HG02884 (cell line): ENCODE measurements at regions not wholly inside any gene's neighbourhood (a gene's known extent, or its start where the extent isn't known, plus 50 kb on each side); places are given as distances from the start of the nearest gene placed in this dataset.
"Not testable (repeated sequence)": the region's sequence is repeated elsewhere in the genome, so short reads cannot be mapped to it uniquely, and the experiment has no call there.

ENCODE experiments used
- ATAC-seq: cut with Tn5 transposase; IDR thresholded peaks from one replicate; pipeline ENCODE4 v1.9.1; 2021; ENCODE audit warnings: mild to moderate bottlenecking, moderate library complexity; ENCODE audit not compliant: unreplicated experiment

GRCh38 chr4:133379681-133380438 lies 230.8 kb downstream of the PCDH10 start:
- no peak for ATAC-seq

GRCh38 chr4:133377286-133377685 lies 228.2 kb downstream of the PCDH10 start:
- ATAC-seq = no peak

GRCh38 chr4:133372699-133373098 lies 223.6 kb downstream of the PCDH10 start:
- ATAC-seq = no peak

GRCh38 chr4:133355633-133356032 lies 206.5 kb downstream of the PCDH10 start:
- ATAC-seq = no peak

GRCh38 chr4:133347409-133347808 lies 198.3 kb downstream of the PCDH10 start:
- ATAC-seq = no peak

GRCh38 chr4:133324491-133324890 lies 175.4 kb downstream of the PCDH10 start:
- ATAC-seq = no peak

- ATAC-seq = no peak
Measured at GRCh38 chr4:133323670-133324069, 174.6 kb downstream of the PCDH10 start.

- ATAC-seq = peak; percentile 88
Measured at GRCh38 chr4:133320576-133321170, 171.6 kb downstream of the PCDH10 start.

- ATAC-seq = no peak
Measured at GRCh38 chr4:133316909-133317308, 167.8 kb downstream of the PCDH10 start.

- ATAC-seq = no peak
Measured at GRCh38 chr4:133314991-133315390, 165.9 kb downstream of the PCDH10 start.

- ATAC-seq = no peak
Measured at GRCh38 chr4:133287396-133287795, 138.3 kb downstream of the PCDH10 start.

- ATAC-seq = no peak
Measured at GRCh38 chr4:133278591-133278990, 129.5 kb downstream of the PCDH10 start.

- ATAC-seq = not testable (repeated sequence)
Measured at GRCh38 chr4:133277940-133278339, 128.8 kb downstream of the PCDH10 start.

GRCh38 chr4:133275246-133275645 lies 126.2 kb downstream of the PCDH10 start:
- ATAC-seq = no peak

- no peak for ATAC-seq
Measured at GRCh38 chr4:133273401-133273800, 124.3 kb downstream of the PCDH10 start.

- ATAC-seq = no peak
Measured at GRCh38 chr4:133270021-133270570, 121.0 kb downstream of the PCDH10 start.

- ATAC-seq = no peak
Measured at GRCh38 chr4:133268205-133268604, 119.1 kb downstream of the PCDH10 start.

GRCh38 chr4:133267506-133267905 lies 118.4 kb downstream of the PCDH10 start:
- ATAC-seq = not testable (repeated sequence)

GRCh38 chr4:133266966-133267365 lies 117.9 kb downstream of the PCDH10 start:
- ATAC-seq = not testable (repeated sequence)

- not testable (repeated sequence) for ATAC-seq
Measured at GRCh38 chr4:133264251-133264650, 115.2 kb downstream of the PCDH10 start.

GRCh38 chr4:133263104-133263503 lies 114.0 kb downstream of the PCDH10 start:
- ATAC-seq = no peak

GRCh38 chr4:133247861-133248260 lies 98.8 kb downstream of the PCDH10 start:
- no peak for ATAC-seq
